Smooth muscle cell (in vitro differentiated cells): ENCODE measurements at regions not wholly inside any gene's neighbourhood (a gene's known extent, or its start where the extent isn't known, plus 50 kb on each side); places are given as distances from the start of the nearest gene placed in this dataset.

Source experiments
- DNase-seq: peaks from one replicate; lab custom pipeline; 2025; ENCODE audit not compliant: unreplicated experiment; lab: John Stamatoyannopoulos, UW
- H2AFZ ChIP-seq: fragments of 200-600 bp; sonication (generic); 2 replicates; pipeline ENCODE4 v1.6.0; 2016; ENCODE audit warnings: antibody characterized with exemption, low read depth, mild to moderate bottlenecking
- H3F3A ChIP-seq: fragments of 200-600 bp; sonication (generic); 2 replicates; pipeline ENCODE4 v1.6.0; 2017; ENCODE audit warnings: antibody characterized with exemption, low read depth
- H3K27ac ChIP-seq: fragments of 200-600 bp; sonication (generic); 2 replicates; pipeline ENCODE4 v1.5.1; 2016; ENCODE audit warnings: low read depth, mild to moderate bottlenecking
- H3K27me3 ChIP-seq: fragments of 200-600 bp; sonication (generic); 2 replicates; pipeline ENCODE4 v1.6.1; 2016; ENCODE audit warnings: low read depth, mild to moderate bottlenecking
- H3K36me3 ChIP-seq: fragments of 200-600 bp; sonication (generic); 2 replicates; pipeline ENCODE4 v1.5.1; 2016; ENCODE audit warnings: low read depth
- H3K4me1 ChIP-seq: fragments of 200-600 bp; sonication (generic); 2 replicates; pipeline ENCODE4 v1.5.1; 2016; ENCODE audit warnings: low read depth
- H3K4me2 ChIP-seq: fragments of 200-600 bp; sonication (generic); 2 replicates; pipeline ENCODE4 v1.6.0; 2016; ENCODE audit warnings: mild to moderate bottlenecking
- H3K4me3 ChIP-seq: fragments of 200-600 bp; sonication (generic); 2 replicates; pipeline ENCODE4 v1.5.1; 2016; ENCODE audit warnings: mild to moderate bottlenecking
- H3K79me2 ChIP-seq: fragments of 200-600 bp; sonication (generic); 2 replicates; pipeline ENCODE4 v1.6.0; 2016; ENCODE audit warnings: low read depth, mild to moderate bottlenecking
- H3K9ac ChIP-seq: fragments of 200-600 bp; sonication (generic); 2 replicates; pipeline ENCODE4 v1.6.0; 2016; ENCODE audit warnings: low read depth
- H3K9me3 ChIP-seq: fragments of 200-600 bp; sonication (generic); replicated peaks from 2 replicates; pipeline ENCODE4 v1.5.1; 2016; ENCODE audit warnings: low read depth
- H4K20me1 ChIP-seq: fragments of 200-600 bp; sonication (generic); 2 replicates; pipeline ENCODE4 v1.6.0; 2016; ENCODE audit warnings: low read depth
- WGBS: methylation state at CpG from one replicate; pipeline ENCODE4 v1.1.7; 2016; ENCODE audit warnings: low lambda C conversion rate; 5-methylcytosine and 5-hydroxymethylcytosine counted together
- TF ChIP-seq, protein P1 (sequence below): fragments of 200-600 bp; sonication (generic); IDR thresholded peaks from 2 replicates; pipeline ENCODE4 v1.5.1; 2017; ENCODE audit warnings: borderline replicate concordance, mild to moderate bottlenecking, antibody characterized with exemption; ENCODE audit not compliant: insufficient read depth, poor library complexity, severe bottlenecking

DNA sequence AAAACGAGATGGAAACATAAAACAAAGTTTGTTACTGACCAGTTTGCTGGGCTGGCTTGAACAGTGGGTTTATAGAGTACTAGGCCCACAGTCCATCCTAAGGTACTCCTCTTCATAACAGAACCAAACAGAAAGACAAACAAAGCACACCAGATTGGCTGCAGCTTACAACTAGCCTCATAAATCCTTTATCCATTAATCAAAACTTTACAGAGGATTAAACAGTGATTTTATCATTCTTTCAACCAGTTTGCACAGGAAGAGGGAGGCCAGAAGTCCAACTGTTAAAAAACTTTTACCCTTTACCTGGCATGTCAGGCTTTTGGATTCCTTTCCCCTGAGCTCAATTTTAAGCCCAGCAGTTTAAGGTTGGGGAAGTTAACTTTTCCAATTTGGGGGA, 1467.6 kb downstream of the MAT2B start:
- no peak overlapping the region for H3K4me3 ChIP-seq
- 50% methylated on average over 1 of the region's 1 CpG for WGBS

DNA sequence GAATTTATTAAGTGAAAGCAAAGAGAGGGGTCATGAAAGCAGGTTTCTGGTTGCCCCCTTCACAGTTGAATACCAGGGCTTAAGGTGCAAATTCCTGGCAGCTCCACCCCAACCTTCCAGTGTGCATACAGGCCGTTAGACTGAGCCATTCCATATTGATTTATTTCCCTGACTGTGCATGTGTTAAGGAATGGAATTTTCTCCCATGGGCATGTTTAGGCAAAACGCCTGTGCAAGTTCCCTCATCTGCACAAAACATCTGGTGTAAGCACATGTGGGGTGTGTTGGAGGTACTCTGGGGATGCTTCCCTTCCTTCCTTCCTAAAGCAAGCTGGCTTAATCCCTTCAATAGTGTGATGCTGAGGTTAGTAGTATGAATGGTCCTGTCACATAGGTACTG, 1470.6 kb downstream of the MAT2B start:
- Histone ChIP-seq H3K4me2 (no peak overlapping the region), H3F3A (no peaks in the 10 kb centered on the region), H3K36me3 (no peaks in the 10 kb centered on the region), H4K20me1 (no peaks in the 10 kb centered on the region), H3K9me3 (peaks cover 5% of the 10 kb centered on the region), H3K9ac (no peak overlapping the region), H3K79me2 (no peaks in the 10 kb centered on the region), H2AFZ (no peak overlapping the region), H3K4me3 (no peak overlapping the region), H3K27ac (no peak overlapping the region), H3K27me3 (no peaks in the 10 kb centered on the region), H3K4me1 (no peaks in the 10 kb centered on the region)
- DNase-seq: no peak
- TF ChIP-seq, protein P1, sequence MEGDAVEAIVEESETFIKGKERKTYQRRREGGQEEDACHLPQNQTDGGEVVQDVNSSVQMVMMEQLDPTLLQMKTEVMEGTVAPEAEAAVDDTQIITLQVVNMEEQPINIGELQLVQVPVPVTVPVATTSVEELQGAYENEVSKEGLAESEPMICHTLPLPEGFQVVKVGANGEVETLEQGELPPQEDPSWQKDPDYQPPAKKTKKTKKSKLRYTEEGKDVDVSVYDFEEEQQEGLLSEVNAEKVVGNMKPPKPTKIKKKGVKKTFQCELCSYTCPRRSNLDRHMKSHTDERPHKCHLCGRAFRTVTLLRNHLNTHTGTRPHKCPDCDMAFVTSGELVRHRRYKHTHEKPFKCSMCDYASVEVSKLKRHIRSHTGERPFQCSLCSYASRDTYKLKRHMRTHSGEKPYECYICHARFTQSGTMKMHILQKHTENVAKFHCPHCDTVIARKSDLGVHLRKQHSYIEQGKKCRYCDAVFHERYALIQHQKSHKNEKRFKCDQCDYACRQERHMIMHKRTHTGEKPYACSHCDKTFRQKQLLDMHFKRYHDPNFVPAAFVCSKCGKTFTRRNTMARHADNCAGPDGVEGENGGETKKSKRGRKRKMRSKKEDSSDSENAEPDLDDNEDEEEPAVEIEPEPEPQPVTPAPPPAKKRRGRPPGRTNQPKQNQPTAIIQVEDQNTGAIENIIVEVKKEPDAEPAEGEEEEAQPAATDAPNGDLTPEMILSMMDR: no peak
- 84% methylated on average over 2 of the region's 2 CpGs for WGBS

More for the DNA sequence above, 1467.6 kb downstream of the MAT2B start:
- H4K20me1 ChIP-seq: no peaks in the 10 kb centered on the region
- H3K9me3 ChIP-seq: peaks cover 5% of the 10 kb centered on the region
- H3K79me2 ChIP-seq: no peaks in the 10 kb centered on the region
- no peaks in the 10 kb centered on the region for H3K27me3 ChIP-seq
- no peak for DNase-seq
- H3K27ac ChIP-seq: no peak overlapping the region
- no peaks in the 10 kb centered on the region for H3K36me3 ChIP-seq
- H3F3A ChIP-seq: no peaks in the 10 kb centered on the region
- H3K4me1 ChIP-seq: no peaks in the 10 kb centered on the region
- H3K4me2 ChIP-seq: no peak overlapping the region
- no peak overlapping the region for H2AFZ ChIP-seq
- no peak overlapping the region for H3K9ac ChIP-seq
- TF ChIP-seq, protein P1: no peak

DNA sequence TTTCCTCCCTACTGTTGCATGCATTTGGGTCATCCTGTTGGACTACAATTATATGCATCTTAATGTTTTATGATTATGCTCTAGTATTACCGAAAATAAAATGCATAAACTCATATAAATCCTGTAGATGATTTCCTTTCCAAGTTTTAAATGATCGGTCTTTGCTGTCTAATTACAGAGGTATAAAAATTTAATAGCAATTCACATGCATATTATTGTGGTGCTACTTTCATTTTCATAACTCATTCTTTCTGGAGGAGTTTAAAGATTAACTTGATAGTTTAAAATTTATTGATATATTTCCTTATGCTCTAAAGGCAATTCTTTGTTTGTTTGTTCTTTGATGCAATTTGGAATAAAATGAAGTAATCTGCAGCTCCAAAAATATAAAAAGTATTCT, 1475.1 kb downstream of the MAT2B start:
- TF ChIP-seq, protein P1: no peak
- 96% methylated on average over 2 of the region's 2 CpGs for WGBS

DNA sequence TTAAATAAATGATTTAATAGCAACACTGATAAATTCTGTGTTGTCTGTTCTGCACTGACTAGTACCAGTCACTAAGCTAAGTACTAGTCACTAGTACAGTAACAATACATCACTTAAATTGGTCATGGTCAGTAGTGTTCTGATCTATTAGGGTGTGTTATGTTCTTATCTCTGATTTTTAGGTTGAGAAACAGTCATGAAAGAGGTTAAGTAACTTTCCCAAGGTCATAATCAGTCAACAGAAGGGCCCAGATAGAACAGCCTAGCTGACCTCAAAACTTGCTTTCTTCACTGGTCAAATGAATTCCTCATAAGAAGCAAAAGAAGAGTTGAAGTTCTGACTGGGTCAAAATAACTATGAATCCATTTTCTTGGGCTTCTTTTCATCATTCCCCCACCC, 1492.7 kb downstream of the MAT2B start:
- Histone ChIP-seq H3K36me3 (no peaks in the 10 kb centered on the region), H3K9ac (no peak overlapping the region), H3K79me2 (no peaks in the 10 kb centered on the region), H3F3A (no peaks in the 10 kb centered on the region), H3K9me3 (no peaks in the 10 kb centered on the region), H3K4me1 (no peaks in the 10 kb centered on the region), H4K20me1 (no peaks in the 10 kb centered on the region), H3K4me2 (no peak overlapping the region), H3K27ac (no peak overlapping the region), H3K4me3 (no peak overlapping the region), H3K27me3 (no peaks in the 10 kb centered on the region), H2AFZ (no peak overlapping the region)
- TF ChIP-seq, protein P1: no peak
- no peak for DNase-seq

More for the DNA sequence above, 1475.1 kb downstream of the MAT2B start:
- Histone ChIP-seq H3K4me1 (no peaks in the 10 kb centered on the region), H3K27me3 (no peaks in the 10 kb centered on the region), H3K4me2 (no peak overlapping the region), H3F3A (no peaks in the 10 kb centered on the region), H3K9me3 (peaks cover 5% of the 10 kb centered on the region), H2AFZ (no peak overlapping the region), H3K4me3 (no peak overlapping the region), H3K27ac (no peak overlapping the region), H3K9ac (no peak overlapping the region), H3K79me2 (no peaks in the 10 kb centered on the region), H3K36me3 (no peaks in the 10 kb centered on the region), H4K20me1 (no peaks in the 10 kb centered on the region)
- no peak for DNase-seq
